ENCODE measurements at regions not wholly inside any gene's neighbourhood (a gene's known extent, or its start where the extent isn't known, plus 50 kb on each side); places are given as distances from the start of the nearest gene placed in this dataset.

- in situ Hi-C loops (cut with MboI; ENCODE audit: low pct_unique_long_range_greater_than_20kb, low sequenced_read_pairs): no loop called here
Observed at GRCh38 chr4:36677874-36678273, 396.5 kb downstream of the DTHD1 start.

GRCh38 chr4:36687681-36688080, 406.3 kb downstream of the DTHD1 start:
- DNase-seq: no peak
- in situ Hi-C loops (cut with MboI; ENCODE audit: low pct_unique_long_range_greater_than_20kb, low sequenced_read_pairs): no loop called here

More at GRCh38 chr4:36677874-36678273, 396.5 kb downstream of the DTHD1 start:
- DNase-seq: no peak

- in situ Hi-C loops (cut with MboI; ENCODE audit: low pct_unique_long_range_greater_than_20kb, low sequenced_read_pairs): no loop called here
- no peak for DNase-seq
Observed at GRCh38 chr4:36692586-36692985, 411.2 kb downstream of the DTHD1 start.

GRCh38 chr4:36702245-36702644, 420.8 kb downstream of the DTHD1 start:
- in situ Hi-C loops (cut with MboI; ENCODE audit: low pct_unique_long_range_greater_than_20kb, low sequenced_read_pairs): no loop called here
- no peak for DNase-seq

GRCh38 chr4:36704289-36704688, 422.9 kb downstream of the DTHD1 start:
- DNase-seq: no peak
- in situ Hi-C loops (cut with MboI; ENCODE audit: low pct_unique_long_range_greater_than_20kb, low sequenced_read_pairs): no loop called here

- DNase-seq: no peak
- in situ Hi-C loops (cut with MboI; ENCODE audit: low pct_unique_long_range_greater_than_20kb, low sequenced_read_pairs): no loop called here
Observed at GRCh38 chr4:36709991-36710390, 428.6 kb downstream of the DTHD1 start.

GRCh38 chr4:36712013-36712412, 430.6 kb downstream of the DTHD1 start:
- in situ Hi-C loops (cut with MboI; ENCODE audit: low pct_unique_long_range_greater_than_20kb, low sequenced_read_pairs): no loop called here
- no peak for DNase-seq

GRCh38 chr4:36716874-36717273, 435.5 kb downstream of the DTHD1 start:
- in situ Hi-C loops (cut with MboI; ENCODE audit: low pct_unique_long_range_greater_than_20kb, low sequenced_read_pairs): no loop called here
- DNase-seq: no peak

GRCh38 chr4:36719425-36719824, 438.0 kb downstream of the DTHD1 start:
- no peak for DNase-seq
- in situ Hi-C loops (cut with MboI; ENCODE audit: low pct_unique_long_range_greater_than_20kb, low sequenced_read_pairs): no loop called here

GRCh38 chr4:36722986-36723385, 441.6 kb downstream of the DTHD1 start:
- no peak for DNase-seq
- in situ Hi-C loops (cut with MboI; ENCODE audit: low pct_unique_long_range_greater_than_20kb, low sequenced_read_pairs): no loop called here

GRCh38 chr4:36734334-36734733, 452.9 kb downstream of the DTHD1 start:
- DNase-seq: no peak
- in situ Hi-C loops (cut with MboI; ENCODE audit: low pct_unique_long_range_greater_than_20kb, low sequenced_read_pairs): no loop called here

- in situ Hi-C loops (cut with MboI; ENCODE audit: low pct_unique_long_range_greater_than_20kb, low sequenced_read_pairs): no loop called here
- no peak for DNase-seq
Observed at GRCh38 chr4:36737691-36738090, 456.3 kb downstream of the DTHD1 start.

- no peak for DNase-seq
- in situ Hi-C loops (cut with MboI; ENCODE audit: low pct_unique_long_range_greater_than_20kb, low sequenced_read_pairs): no loop called here
Observed at GRCh38 chr4:36740796-36741310, 459.4 kb downstream of the DTHD1 start.

GRCh38 chr4:36747277-36748129, 466.1 kb downstream of the DTHD1 start:
- in situ Hi-C loops (cut with MboI; ENCODE audit: low pct_unique_long_range_greater_than_20kb, low sequenced_read_pairs): no loop called here
- no peak for DNase-seq

- no peak for DNase-seq
- in situ Hi-C loops (cut with MboI; ENCODE audit: low pct_unique_long_range_greater_than_20kb, low sequenced_read_pairs): no loop called here
Observed at GRCh38 chr4:36753048-36753447, 471.6 kb downstream of the DTHD1 start.

- DNase-seq: no peak
- in situ Hi-C loops (cut with MboI; ENCODE audit: low pct_unique_long_range_greater_than_20kb, low sequenced_read_pairs): no loop called here
Observed at GRCh38 chr4:36757580-36758311, 476.3 kb downstream of the DTHD1 start.

- in situ Hi-C loops (cut with MboI; ENCODE audit: low pct_unique_long_range_greater_than_20kb, low sequenced_read_pairs): no loop called here
- DNase-seq: no peak
Observed at GRCh38 chr4:36758312-36759178, 477.1 kb downstream of the DTHD1 start.

- no peak for DNase-seq
- in situ Hi-C loops (cut with MboI; ENCODE audit: low pct_unique_long_range_greater_than_20kb, low sequenced_read_pairs): no loop called here
Observed at GRCh38 chr4:36761607-36762006, 480.2 kb downstream of the DTHD1 start.

GRCh38 chr4:36763814-36764213, 480.7 kb upstream of the NWD2 start:
- DNase-seq: no peak

More at GRCh38 chr4:36763814-36764213, 480.7 kb upstream of the NWD2 start:
- in situ Hi-C loops (cut with MboI; ENCODE audit: low pct_unique_long_range_greater_than_20kb, low sequenced_read_pairs): no loop called here
